ENCODE measurements at regions not wholly inside any gene's neighbourhood (a gene's known extent, or its start where the extent isn't known, plus 50 kb on each side); places are given as distances from the start of the nearest gene placed in this dataset.

- TF ChIP-seq, protein P1, sequence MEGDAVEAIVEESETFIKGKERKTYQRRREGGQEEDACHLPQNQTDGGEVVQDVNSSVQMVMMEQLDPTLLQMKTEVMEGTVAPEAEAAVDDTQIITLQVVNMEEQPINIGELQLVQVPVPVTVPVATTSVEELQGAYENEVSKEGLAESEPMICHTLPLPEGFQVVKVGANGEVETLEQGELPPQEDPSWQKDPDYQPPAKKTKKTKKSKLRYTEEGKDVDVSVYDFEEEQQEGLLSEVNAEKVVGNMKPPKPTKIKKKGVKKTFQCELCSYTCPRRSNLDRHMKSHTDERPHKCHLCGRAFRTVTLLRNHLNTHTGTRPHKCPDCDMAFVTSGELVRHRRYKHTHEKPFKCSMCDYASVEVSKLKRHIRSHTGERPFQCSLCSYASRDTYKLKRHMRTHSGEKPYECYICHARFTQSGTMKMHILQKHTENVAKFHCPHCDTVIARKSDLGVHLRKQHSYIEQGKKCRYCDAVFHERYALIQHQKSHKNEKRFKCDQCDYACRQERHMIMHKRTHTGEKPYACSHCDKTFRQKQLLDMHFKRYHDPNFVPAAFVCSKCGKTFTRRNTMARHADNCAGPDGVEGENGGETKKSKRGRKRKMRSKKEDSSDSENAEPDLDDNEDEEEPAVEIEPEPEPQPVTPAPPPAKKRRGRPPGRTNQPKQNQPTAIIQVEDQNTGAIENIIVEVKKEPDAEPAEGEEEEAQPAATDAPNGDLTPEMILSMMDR (conservative IDR thresholded peaks at IDR 0.05 in 1 of 2, IDR thresholded peaks at IDR 0.05 in 1 of 2; ENCODE audit: low read depth in 1 of 2, low read length in 2 of 2): no peak
- no peak for TF ChIP-seq EZH2 (IDR thresholded peaks at IDR 0.05; ENCODE audit: low read length, missing control alignments)
These were observed 244.7 kb upstream of the RSPO3 start for GRCh38 chr6:126873791-126874190.
